Activated naive CD4-positive, alpha-beta T cell treated with anti-CD3 and anti-CD28 coated beads for 36 hours (primary cell): ENCODE measurements at regions not wholly inside any gene's neighbourhood (a gene's known extent, or its start where the extent isn't known, plus 50 kb on each side); places are given as distances from the start of the nearest gene placed in this dataset.

ENCODE experiments used
- CTCF ChIA-PET: fragments of 350-600 bp; sonication (Branson Sonifier 250); formaldehyde crosslinking; loops from one replicate; lab custom pipeline; 2021; ENCODE audit warnings: antibody characterized with exemption; lab: Charles Lee
- DNase-seq: peaks from one replicate; pipeline ENCODE4 v3.0.0-alpha.2; 2020
- H3K27ac Mint-ChIP-seq: one replicate; pipeline ENCODE4 v1.8.0; 2021; ENCODE audit warnings: mild to moderate bottlenecking, mixed read lengths
- H3K27me3 Mint-ChIP-seq: one replicate; pipeline ENCODE4 v1.8.0; 2021; ENCODE audit warnings: low read depth, mixed read lengths
- H3K36me3 Mint-ChIP-seq: one replicate; pipeline ENCODE4 v1.8.0; 2021; ENCODE audit warnings: low read depth, mixed read lengths
- H3K4me1 Mint-ChIP-seq: one replicate; pipeline ENCODE4 v1.8.0; 2021; ENCODE audit warnings: low read depth, mixed read lengths
- H3K4me3 Mint-ChIP-seq: one replicate; pipeline ENCODE4 v1.8.0; 2021; ENCODE audit warnings: mild to moderate bottlenecking, moderate library complexity, mixed read lengths
- H3K9me3 Mint-ChIP-seq: one replicate; pipeline ENCODE4 v1.8.0; 2021; ENCODE audit warnings: mixed read lengths
- intact Hi-C: fragments of 100-400 bp; cut with micrococcal nuclease; formaldehyde crosslinking; loops from one replicate; pipeline ENCODE4 v1.15.1; 2023

- H3K27me3 Mint-ChIP-seq: peaks cover 23% of the 10 kb centered on the region
- H3K36me3 Mint-ChIP-seq: no peaks in the 10 kb centered on the region
- peaks cover 9% of the 10 kb centered on the region for H3K9me3 Mint-ChIP-seq
- H3K4me1 Mint-ChIP-seq: no peaks in the 10 kb centered on the region
- CTCF ChIA-PET: no interaction called here
- H3K4me3 Mint-ChIP-seq: no peak overlapping the region
- intact Hi-C loops: no loop called here
- DNase-seq: no peak
- H3K27ac Mint-ChIP-seq: no peak overlapping the region
Observed at GRCh38 chr6:40066372-40066771, 132.1 kb upstream of the MOCS1 start.

DNA sequence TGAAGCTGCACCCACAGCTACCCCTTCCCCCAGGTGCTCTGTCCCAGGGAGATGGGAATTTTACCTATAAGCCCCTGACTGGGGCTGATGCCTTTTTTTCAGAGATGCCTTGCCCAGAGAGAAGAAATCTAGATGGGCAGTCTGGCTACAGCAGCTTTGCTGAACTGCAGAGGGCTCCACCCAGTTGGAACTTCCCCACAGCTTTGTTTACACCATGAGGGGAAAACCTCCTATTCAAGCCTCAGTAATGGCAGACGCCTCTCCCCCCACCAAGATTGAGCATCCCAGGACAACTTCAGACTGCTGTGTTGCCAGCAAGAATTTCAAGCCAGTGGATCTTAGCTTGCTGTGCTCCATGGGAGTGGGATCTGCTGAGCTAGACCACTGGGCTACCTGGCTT lies 122.6 kb upstream of the MOCS1 start:
- Mint-ChIP-seq H3K4me3 (no peak overlapping the region), H3K4me1 (no peaks in the 10 kb centered on the region), H3K27me3 (peaks cover 7% of the 10 kb centered on the region), H3K36me3 (no peaks in the 10 kb centered on the region), H3K9me3 (peaks cover 4% of the 10 kb centered on the region), H3K27ac (no peak overlapping the region)
- CTCF ChIA-PET: no interaction called here
- intact Hi-C loops: no loop called here
- no peak for DNase-seq

DNA sequence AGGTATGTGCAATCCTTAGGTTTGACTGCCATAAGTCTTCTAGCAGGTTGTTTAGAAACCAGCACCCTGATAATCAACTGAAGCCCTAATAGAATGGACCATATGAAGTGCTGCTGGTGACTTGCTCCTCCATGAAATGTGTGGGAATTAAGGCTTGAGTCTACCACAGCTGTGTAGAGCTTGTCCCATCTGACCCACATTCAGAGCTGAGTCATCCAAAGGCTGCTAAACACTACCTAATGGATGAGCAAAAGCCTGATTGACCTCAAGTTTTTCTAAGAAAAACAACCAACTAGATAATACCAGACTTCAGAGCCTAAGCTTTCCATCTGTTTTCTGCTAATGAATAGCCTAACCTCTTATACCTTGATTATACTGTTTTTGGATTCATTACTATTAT lies 120.3 kb upstream of the MOCS1 start:
- CTCF ChIA-PET: no interaction called here
- intact Hi-C loops: no loop called here
- Mint-ChIP-seq H3K27me3 (peaks cover 6% of the 10 kb centered on the region), H3K4me3 (no peak overlapping the region), H3K27ac (no peak overlapping the region), H3K9me3 (peaks cover 3% of the 10 kb centered on the region), H3K36me3 (no peaks in the 10 kb centered on the region), H3K4me1 (no peaks in the 10 kb centered on the region)
- DNase-seq: no peak

GRCh38 chr6:40054186-40054585 lies 119.9 kb upstream of the MOCS1 start:
- Mint-ChIP-seq H3K9me3 (no peaks in the 10 kb centered on the region), H3K4me3 (no peak overlapping the region), H3K27ac (no peak overlapping the region), H3K36me3 (no peaks in the 10 kb centered on the region), H3K27me3 (peaks cover 5% of the 10 kb centered on the region), H3K4me1 (no peaks in the 10 kb centered on the region)
- intact Hi-C loops: no loop called here
- no peak for DNase-seq
- CTCF ChIA-PET: no interaction called here

GRCh38 chr6:40049128-40049527 lies 114.9 kb upstream of the MOCS1 start:
- CTCF ChIA-PET: no interaction called here
- no peak for DNase-seq
- H3K4me1 Mint-ChIP-seq: no peaks in the 10 kb centered on the region
- H3K27ac Mint-ChIP-seq: no peak overlapping the region
- no peaks in the 10 kb centered on the region for H3K9me3 Mint-ChIP-seq
- no peak overlapping the region for H3K4me3 Mint-ChIP-seq
- intact Hi-C loops: no loop called here
- H3K36me3 Mint-ChIP-seq: no peaks in the 10 kb centered on the region
- H3K27me3 Mint-ChIP-seq: peaks cover 3% of the 10 kb centered on the region

DNA sequence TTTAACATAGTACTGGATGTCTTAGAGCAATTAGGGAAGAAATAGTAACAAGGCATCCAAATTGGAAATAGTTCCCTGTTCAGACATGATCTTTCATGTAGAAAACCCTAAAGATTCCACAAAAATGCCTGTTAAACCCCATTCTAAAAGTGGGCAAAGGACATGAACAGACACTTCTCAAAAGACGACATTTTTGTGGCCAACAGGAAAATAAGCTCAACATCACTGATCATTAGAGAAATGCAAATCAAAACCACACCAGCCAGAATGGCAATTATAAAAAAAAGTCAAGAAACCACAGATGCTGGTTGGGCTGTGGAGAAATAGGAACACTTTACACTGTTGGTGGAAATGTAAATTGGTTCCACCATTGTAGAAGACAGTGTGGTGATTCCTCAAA lies 109.9 kb upstream of the MOCS1 start:
- no peaks in the 10 kb centered on the region for H3K4me1 Mint-ChIP-seq
- intact Hi-C loops: no loop called here
- no peak overlapping the region for H3K4me3 Mint-ChIP-seq
- H3K27me3 Mint-ChIP-seq: peaks cover 8% of the 10 kb centered on the region
- H3K27ac Mint-ChIP-seq: no peak overlapping the region
- DNase-seq: no peak
- CTCF ChIA-PET: no interaction called here
- H3K36me3 Mint-ChIP-seq: no peaks in the 10 kb centered on the region
- H3K9me3 Mint-ChIP-seq: peaks cover 2% of the 10 kb centered on the region

DNA sequence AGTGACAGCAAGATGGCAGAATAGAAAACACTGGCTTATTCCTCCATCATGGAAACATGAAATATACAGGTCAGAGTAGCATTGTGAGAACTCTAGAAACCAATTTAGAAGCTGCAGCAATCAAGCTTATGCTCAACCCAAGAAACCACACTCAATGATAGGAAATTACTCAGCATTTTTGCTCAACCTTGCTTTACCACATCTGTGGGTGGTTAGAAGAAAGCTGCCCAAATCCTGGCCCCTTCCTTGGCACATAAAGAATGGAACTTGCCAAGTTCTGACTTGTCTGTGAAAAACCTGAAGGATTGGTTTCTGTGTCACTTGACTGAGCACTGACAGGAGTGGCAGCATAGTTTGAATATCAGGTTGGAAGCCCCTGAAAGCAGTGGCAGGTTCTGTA lies 108.0 kb upstream of the MOCS1 start:
- Mint-ChIP-seq H3K4me1 (no peaks in the 10 kb centered on the region), H3K4me3 (no peak overlapping the region), H3K36me3 (no peaks in the 10 kb centered on the region), H3K27ac (no peak overlapping the region), H3K27me3 (peaks cover 7% of the 10 kb centered on the region), H3K9me3 (peaks cover 2% of the 10 kb centered on the region)
- no peak for DNase-seq
- CTCF ChIA-PET: no interaction called here
- intact Hi-C loops: no loop called here

GRCh38 chr6:40039042-40039441 lies 104.8 kb upstream of the MOCS1 start:
- Mint-ChIP-seq H3K27ac (no peak overlapping the region), H3K4me1 (no peaks in the 10 kb centered on the region)
- intact Hi-C loops: no loop called here

DNA sequence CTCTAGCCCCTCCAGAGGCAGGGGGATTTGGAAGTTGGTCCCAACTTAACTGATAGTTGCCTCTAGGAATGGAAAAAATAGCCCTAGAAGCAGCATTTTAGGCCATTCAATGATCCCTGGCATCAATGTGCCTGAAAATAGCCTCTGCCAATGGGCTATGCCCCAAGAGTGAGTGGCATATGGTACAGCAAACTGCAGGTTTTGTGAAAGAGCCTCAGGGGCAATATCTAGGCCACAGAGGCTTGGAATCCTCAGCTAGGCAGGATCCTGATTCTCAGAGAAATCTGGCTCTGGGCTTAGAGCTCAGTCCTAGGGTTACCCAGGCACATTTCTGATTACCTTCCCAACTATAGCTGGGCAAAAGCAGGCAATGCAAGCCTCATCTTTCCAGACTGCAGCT lies 104.4 kb upstream of the MOCS1 start:
- H3K36me3 Mint-ChIP-seq: no peaks in the 10 kb centered on the region
- no peak overlapping the region for H3K4me3 Mint-ChIP-seq
- H3K4me1 Mint-ChIP-seq: no peaks in the 10 kb centered on the region
- no peak overlapping the region for H3K27ac Mint-ChIP-seq
- H3K27me3 Mint-ChIP-seq: peaks cover 7% of the 10 kb centered on the region
- CTCF ChIA-PET: interaction anchor here (0.8 kb wide), 1 partner anchor 18 kb away, joined by 3 read pairs; no protein-coding TSS in a partner anchor
- intact Hi-C loops: no loop called here
- peaks cover 2% of the 10 kb centered on the region for H3K9me3 Mint-ChIP-seq
- no peak for DNase-seq

More at GRCh38 chr6:40039042-40039441, 104.8 kb upstream of the MOCS1 start:
- H3K9me3 Mint-ChIP-seq: peaks cover 2% of the 10 kb centered on the region
- no peaks in the 10 kb centered on the region for H3K36me3 Mint-ChIP-seq
- no peak for DNase-seq
- CTCF ChIA-PET: interaction anchor here (0.8 kb wide), 1 partner anchor 19 kb away, joined by 3 read pairs; no protein-coding TSS in a partner anchor
- H3K27me3 Mint-ChIP-seq: peaks cover 7% of the 10 kb centered on the region
- no peak overlapping the region for H3K4me3 Mint-ChIP-seq

- CTCF ChIA-PET: no interaction called here
- H3K36me3 Mint-ChIP-seq: no peaks in the 10 kb centered on the region
- peaks cover 2% of the 10 kb centered on the region for H3K9me3 Mint-ChIP-seq
Observed at GRCh38 chr6:40037271-40037670, 103.0 kb upstream of the MOCS1 start.

DNA sequence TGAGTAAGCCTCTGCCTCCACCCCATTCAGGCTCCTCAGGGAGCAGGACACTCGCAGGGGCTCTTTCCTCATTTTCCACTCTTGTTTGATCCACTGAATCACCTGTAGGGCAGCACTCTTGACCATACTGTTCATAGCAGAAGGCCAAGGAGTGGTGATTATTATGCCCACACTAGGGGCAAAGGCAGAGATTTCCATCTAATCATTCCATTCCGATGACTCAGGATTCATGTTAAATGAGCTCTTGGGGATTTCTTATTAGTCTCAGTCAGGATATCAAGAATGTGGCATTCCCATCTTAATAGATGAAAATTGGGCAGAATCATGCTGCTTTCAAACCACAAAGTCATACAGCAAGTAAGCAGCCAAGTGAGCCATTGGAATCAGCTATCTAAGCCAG lies 101.9 kb upstream of the MOCS1 start:
- Mint-ChIP-seq H3K27me3 (peaks cover 2% of the 10 kb centered on the region), H3K4me1 (no peaks in the 10 kb centered on the region), H3K4me3 (no peak overlapping the region), H3K36me3 (no peaks in the 10 kb centered on the region), H3K27ac (no peak overlapping the region), H3K9me3 (peaks cover 2% of the 10 kb centered on the region)
- DNase-seq: no peak
- intact Hi-C loops: no loop called here
- CTCF ChIA-PET: no interaction called here

More at GRCh38 chr6:40037271-40037670, 103.0 kb upstream of the MOCS1 start:
- H3K4me3 Mint-ChIP-seq: no peak overlapping the region
- intact Hi-C loops: no loop called here
- H3K27me3 Mint-ChIP-seq: peaks cover 7% of the 10 kb centered on the region
- no peak overlapping the region for H3K27ac Mint-ChIP-seq
- no peak for DNase-seq
- no peaks in the 10 kb centered on the region for H3K4me1 Mint-ChIP-seq

DNA sequence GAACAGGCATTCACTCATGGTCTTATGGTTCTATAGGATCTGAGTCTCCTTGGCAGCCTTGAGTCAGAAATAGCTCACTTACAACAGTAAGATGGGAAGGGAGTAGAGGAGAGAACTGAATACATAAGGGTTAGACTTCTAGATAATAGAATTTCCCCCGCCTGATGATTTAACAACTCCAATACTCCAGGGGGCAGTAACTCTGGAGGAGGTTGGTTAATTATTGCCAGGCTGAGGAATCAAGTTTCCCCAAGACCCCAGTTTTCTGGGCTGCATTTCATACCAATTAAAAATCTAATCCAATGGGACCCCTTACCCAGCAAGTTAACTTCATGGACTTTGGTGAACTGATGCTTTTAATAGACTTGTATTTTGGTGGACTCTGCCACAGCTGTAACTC lies 94.2 kb upstream of the MOCS1 start:
- no peak overlapping the region for H3K27ac Mint-ChIP-seq
- no peaks in the 10 kb centered on the region for H3K36me3 Mint-ChIP-seq
- CTCF ChIA-PET: interaction anchor here (0.6 kb wide), 1 partner anchor 518 kb away, joined by 3 read pairs; no protein-coding TSS in a partner anchor
- H3K4me3 Mint-ChIP-seq: no peak overlapping the region
- intact Hi-C loops: no loop called here
- no peaks in the 10 kb centered on the region for H3K4me1 Mint-ChIP-seq
- DNase-seq: no peak
- H3K9me3 Mint-ChIP-seq: no peaks in the 10 kb centered on the region
- H3K27me3 Mint-ChIP-seq: peaks cover 6% of the 10 kb centered on the region

- Mint-ChIP-seq H3K9me3 (peaks cover 11% of the 10 kb centered on the region), H3K4me3 (no peak overlapping the region), H3K36me3 (no peaks in the 10 kb centered on the region), H3K4me1 (no peaks in the 10 kb centered on the region), H3K27ac (no peak overlapping the region), H3K27me3 (peaks cover 20% of the 10 kb centered on the region)
- intact Hi-C loops: no loop called here
- DNase-seq: no peak
- CTCF ChIA-PET: no interaction called here
Observed at GRCh38 chr6:40022867-40023266, 88.6 kb upstream of the MOCS1 start.
